MM.1S (cell line): ENCODE measurements at regions not wholly inside any gene's neighbourhood (a gene's known extent, or its start where the extent isn't known, plus 50 kb on each side); places are given as distances from the start of the nearest gene placed in this dataset.

Source experiments
- DNase-seq: peaks from one replicate; pipeline ENCODE4 v3.0.0-alpha.2; 2015
- H2AFZ ChIP-seq: fragments of 300-600 bp; sonication (generic); 2 replicates; pipeline ENCODE4 v1.6.0; 2016; ENCODE audit warnings: antibody characterized with exemption, low read length
- H3F3A ChIP-seq: fragments of 300-600 bp; sonication (generic); 2 replicates; pipeline ENCODE4 v1.6.1; 2016; ENCODE audit warnings: mild to moderate bottlenecking, antibody characterized with exemption, low read length, moderate library complexity, mixed read lengths; ENCODE audit not compliant: insufficient read depth
- H3K27ac ChIP-seq: fragments of 300-600 bp; sonication (generic); 2 replicates; pipeline ENCODE4 v1.5.1; 2016; ENCODE audit warnings: mild to moderate bottlenecking, low read length
- H3K27me3 ChIP-seq: fragments of 300-600 bp; sonication (generic); replicated peaks from 2 replicates; pipeline ENCODE4 v1.6.0; 2016; ENCODE audit warnings: low read length; ENCODE audit not compliant: insufficient read depth
- H3K36me3 ChIP-seq: fragments of 300-600 bp; sonication (generic); replicated peaks from 2 replicates; pipeline ENCODE4 v1.6.1; 2016; ENCODE audit warnings: mild to moderate bottlenecking, low read length, mixed read lengths; ENCODE audit not compliant: insufficient read depth
- H3K4me1 ChIP-seq: fragments of 300-600 bp; sonication (generic); 2 replicates; pipeline ENCODE4 v1.6.1; 2016; ENCODE audit warnings: low read length, mixed read lengths
- H3K4me2 ChIP-seq: fragments of 300-600 bp; sonication (generic); 2 replicates; pipeline ENCODE4 v1.6.0; 2016; ENCODE audit warnings: low read depth, low read length
- H3K4me3 ChIP-seq: fragments of 300-600 bp; sonication (generic); 2 replicates; pipeline ENCODE4 v1.5.1; 2016; ENCODE audit warnings: low read length, mixed read lengths
- H3K79me2 ChIP-seq: fragments of 300-600 bp; sonication (generic); 2 replicates; pipeline ENCODE4 v1.6.1; 2016; ENCODE audit warnings: mixed run types, low read length, mixed read lengths
- H3K9ac ChIP-seq: fragments of 300-600 bp; sonication (generic); 2 replicates; pipeline ENCODE4 v1.6.1; 2016; ENCODE audit warnings: low read length, mixed read lengths
- H3K9me2 ChIP-seq: fragments of 300-600 bp; sonication (generic); replicated peaks from 2 replicates; pipeline ENCODE4 v1.6.1; 2016; ENCODE audit warnings: mild to moderate bottlenecking, low read length, mixed read lengths; ENCODE audit not compliant: insufficient read depth
- H3K9me3 ChIP-seq: fragments of 300-600 bp; sonication (generic); replicated peaks from 2 replicates; pipeline ENCODE4 v1.6.1; 2016; ENCODE audit warnings: mild to moderate bottlenecking, low read length, mixed read lengths; ENCODE audit not compliant: insufficient read depth
- H4K20me1 ChIP-seq: fragments of 300-600 bp; sonication (generic); 2 replicates; pipeline ENCODE4 v1.6.1; 2016; ENCODE audit warnings: mild to moderate bottlenecking, low read length, moderate library complexity, mixed read lengths; ENCODE audit not compliant: insufficient read depth
- CTCF ChIP-seq: fragments of 300-600 bp; sonication (generic); IDR thresholded peaks from 2 replicates; pipeline ENCODE4 v1.5.1; 2016; ENCODE audit warnings: antibody characterized with exemption, low read length, mixed read lengths
- EZH2 ChIP-seq: fragments of 300-600 bp; sonication (generic); optimal IDR thresholded peaks from 2 replicates; pipeline ENCODE3; 2017; ENCODE audit warnings: low read depth, mild to moderate bottlenecking, antibody characterized with exemption, low read length, mixed read lengths
- EZH2phosphoT487 ChIP-seq: fragments of 300-600 bp; sonication (generic); IDR thresholded peaks from 2 replicates; pipeline ENCODE4 v1.6.1; 2018; ENCODE audit warnings: antibody characterized with exemption, low read length

- H3K4me1 ChIP-seq, result no peaks in the 10 kb centered on the region
- H3K9me2 ChIP-seq, result no peaks in the 10 kb centered on the region
- no peaks in the 10 kb centered on the region for H4K20me1 ChIP-seq
- no peaks in the 10 kb centered on the region for H3K27me3 ChIP-seq
- no peaks in the 10 kb centered on the region for H3K79me2 ChIP-seq
- no peaks in the 10 kb centered on the region for H3K36me3 ChIP-seq
- DNase-seq, result no peak
- H3K9me3 ChIP-seq, result no peaks in the 10 kb centered on the region
- H3K27ac ChIP-seq, result no peak overlapping the region
- H3F3A ChIP-seq, result no peaks in the 10 kb centered on the region
- no peak overlapping the region for H3K4me2 ChIP-seq
- no peak overlapping the region for H2AFZ ChIP-seq
- no peak overlapping the region for H3K4me3 ChIP-seq
- no peak overlapping the region for H3K9ac ChIP-seq
- TF ChIP-seq CTCF (no peak), EZH2 (no peak), EZH2phosphoT487 (no peak)
Measured at GRCh38 chr13:50203256-50203941, 188.2 kb downstream of the KCNRG start.

- no peaks in the 10 kb centered on the region for H4K20me1 ChIP-seq
- H3K9ac ChIP-seq, result no peak overlapping the region
- no peak overlapping the region for H3K27ac ChIP-seq
- no peak overlapping the region for H3K4me3 ChIP-seq
- no peaks in the 10 kb centered on the region for H3K36me3 ChIP-seq
- H3F3A ChIP-seq, result no peaks in the 10 kb centered on the region
- no peaks in the 10 kb centered on the region for H3K9me3 ChIP-seq
- TF ChIP-seq EZH2 (no peak), CTCF (no peak), EZH2phosphoT487 (no peak)
- no peaks in the 10 kb centered on the region for H3K79me2 ChIP-seq
- no peak overlapping the region for H2AFZ ChIP-seq
- no peaks in the 10 kb centered on the region for H3K9me2 ChIP-seq
- H3K27me3 ChIP-seq, result no peaks in the 10 kb centered on the region
- H3K4me2 ChIP-seq, result no peak overlapping the region
- no peak for DNase-seq
- H3K4me1 ChIP-seq, result no peaks in the 10 kb centered on the region
Measured at GRCh38 chr13:50205581-50205980, 190.3 kb downstream of the KCNRG start.

- Histone ChIP-seq H3K9ac (no peak overlapping the region), H4K20me1 (no peaks in the 10 kb centered on the region), H3K4me2 (no peak overlapping the region), H3K79me2 (no peaks in the 10 kb centered on the region), H2AFZ (no peak overlapping the region), H3K9me2 (no peaks in the 10 kb centered on the region), H3K4me3 (no peak overlapping the region), H3K36me3 (no peaks in the 10 kb centered on the region), H3K27me3 (no peaks in the 10 kb centered on the region), H3K4me1 (no peaks in the 10 kb centered on the region), H3F3A (no peaks in the 10 kb centered on the region), H3K27ac (no peak overlapping the region), H3K9me3 (no peaks in the 10 kb centered on the region)
- no peak for DNase-seq
- TF ChIP-seq EZH2phosphoT487 (no peak), EZH2 (no peak), CTCF (no peak)
Measured at GRCh38 chr13:50208826-50209335, 193.6 kb downstream of the KCNRG start.
